Right lobe of liver (tissue), 4 donors: ENCODE measurements at regions not wholly inside any gene's neighbourhood (a gene's known extent, or its start where the extent isn't known, plus 50 kb on each side); places are given as distances from the start of the nearest gene placed in this dataset.

Experiments
- POLR2A ChIP-seq: fragments of 450-650 bp; IDR thresholded peaks from one replicate; pipeline ENCODE4 v1.6.1; 2017; ENCODE audit warnings: antibody characterized with exemption, mild to moderate bottlenecking
- TF ChIP-seq, protein P1 (sequence below), 4 donors: fragments of 200-600 bp in 3 of 4; fragments of 450-650 bp in 1 of 4; IDR thresholded peaks; one replicate each; pipeline versions ENCODE4 v1.5.1 to v1.8.0; 2016 to 2022; ENCODE audit warnings: antibody characterized with exemption in 4 of 4, mild to moderate bottlenecking in 2 of 4
- donor health status: DM: no; HTN: no; CAD: no.
- donor health status: DM: no; HTN: no; CAD: no.
- donor health status: DM: no; HTN: yes; CAD: no.

GRCh38 chr4:54517781-54518444, 139.8 kb upstream of the KIT start:
- TF ChIP-seq, protein P1, sequence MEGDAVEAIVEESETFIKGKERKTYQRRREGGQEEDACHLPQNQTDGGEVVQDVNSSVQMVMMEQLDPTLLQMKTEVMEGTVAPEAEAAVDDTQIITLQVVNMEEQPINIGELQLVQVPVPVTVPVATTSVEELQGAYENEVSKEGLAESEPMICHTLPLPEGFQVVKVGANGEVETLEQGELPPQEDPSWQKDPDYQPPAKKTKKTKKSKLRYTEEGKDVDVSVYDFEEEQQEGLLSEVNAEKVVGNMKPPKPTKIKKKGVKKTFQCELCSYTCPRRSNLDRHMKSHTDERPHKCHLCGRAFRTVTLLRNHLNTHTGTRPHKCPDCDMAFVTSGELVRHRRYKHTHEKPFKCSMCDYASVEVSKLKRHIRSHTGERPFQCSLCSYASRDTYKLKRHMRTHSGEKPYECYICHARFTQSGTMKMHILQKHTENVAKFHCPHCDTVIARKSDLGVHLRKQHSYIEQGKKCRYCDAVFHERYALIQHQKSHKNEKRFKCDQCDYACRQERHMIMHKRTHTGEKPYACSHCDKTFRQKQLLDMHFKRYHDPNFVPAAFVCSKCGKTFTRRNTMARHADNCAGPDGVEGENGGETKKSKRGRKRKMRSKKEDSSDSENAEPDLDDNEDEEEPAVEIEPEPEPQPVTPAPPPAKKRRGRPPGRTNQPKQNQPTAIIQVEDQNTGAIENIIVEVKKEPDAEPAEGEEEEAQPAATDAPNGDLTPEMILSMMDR (IDR thresholded peaks at IDR 0.05), result no peak
- no peak for TF ChIP-seq POLR2A
